ENCODE measurements at regions not wholly inside any gene's neighbourhood (a gene's known extent, or its start where the extent isn't known, plus 50 kb on each side); places are given as distances from the start of the nearest gene placed in this dataset.
A peak's percentile ranks its signal among the peaks of the same experiment; 100 is the strongest.

DNA sequence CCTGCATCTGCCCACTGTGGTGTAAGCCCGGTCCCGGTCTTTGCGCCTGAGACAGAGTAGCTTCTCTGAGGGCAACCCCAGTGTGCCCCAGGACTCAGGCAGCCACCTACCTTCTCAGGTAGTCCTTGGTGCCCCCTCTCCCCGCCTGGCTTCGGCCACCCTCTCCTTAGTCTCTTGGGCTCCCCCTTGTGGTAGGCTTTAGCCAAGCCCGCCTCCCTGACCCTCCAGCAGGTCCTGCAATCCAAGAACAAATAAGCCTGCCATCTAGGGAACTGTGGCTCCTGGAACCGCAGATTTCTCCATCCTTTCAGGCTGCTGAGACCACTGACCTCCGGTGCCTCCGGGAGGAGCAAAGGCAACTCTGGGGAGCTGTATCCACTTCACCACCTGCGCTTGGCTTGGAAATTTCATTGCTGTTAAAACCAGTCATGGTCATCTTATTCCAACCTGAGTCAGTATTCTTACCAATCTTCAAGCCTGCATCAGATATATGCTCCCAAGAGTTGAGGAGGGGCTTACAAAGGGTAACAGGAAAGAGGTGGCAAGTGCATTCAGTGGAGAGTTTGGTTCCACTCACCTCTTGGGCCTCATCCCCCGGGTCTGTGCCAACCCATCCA lies 52.8 kb upstream of the TENM4 start:
- TF ChIP-seq, protein P1, sequence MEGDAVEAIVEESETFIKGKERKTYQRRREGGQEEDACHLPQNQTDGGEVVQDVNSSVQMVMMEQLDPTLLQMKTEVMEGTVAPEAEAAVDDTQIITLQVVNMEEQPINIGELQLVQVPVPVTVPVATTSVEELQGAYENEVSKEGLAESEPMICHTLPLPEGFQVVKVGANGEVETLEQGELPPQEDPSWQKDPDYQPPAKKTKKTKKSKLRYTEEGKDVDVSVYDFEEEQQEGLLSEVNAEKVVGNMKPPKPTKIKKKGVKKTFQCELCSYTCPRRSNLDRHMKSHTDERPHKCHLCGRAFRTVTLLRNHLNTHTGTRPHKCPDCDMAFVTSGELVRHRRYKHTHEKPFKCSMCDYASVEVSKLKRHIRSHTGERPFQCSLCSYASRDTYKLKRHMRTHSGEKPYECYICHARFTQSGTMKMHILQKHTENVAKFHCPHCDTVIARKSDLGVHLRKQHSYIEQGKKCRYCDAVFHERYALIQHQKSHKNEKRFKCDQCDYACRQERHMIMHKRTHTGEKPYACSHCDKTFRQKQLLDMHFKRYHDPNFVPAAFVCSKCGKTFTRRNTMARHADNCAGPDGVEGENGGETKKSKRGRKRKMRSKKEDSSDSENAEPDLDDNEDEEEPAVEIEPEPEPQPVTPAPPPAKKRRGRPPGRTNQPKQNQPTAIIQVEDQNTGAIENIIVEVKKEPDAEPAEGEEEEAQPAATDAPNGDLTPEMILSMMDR (IDR thresholded peaks at IDR 0.05; ENCODE audit: extremely low read depth in 1 of 2, insufficient read depth in 1 of 2, low read depth in 1 of 2, low read length in 2 of 2), result peak; percentile 64 to 79
- TF ChIP-seq POLR2A (IDR thresholded peaks at IDR 0.05; ENCODE audit: low read depth, low read length) (no peak), POLR2AphosphoS5 (IDR thresholded peaks at IDR 0.05; ENCODE audit: insufficient read depth, low read depth, low read length) (no peak), EZH2 (IDR thresholded peaks at IDR 0.05; ENCODE audit: borderline replicate concordance, low read depth, low read length, severe bottlenecking) (no peak), MYC (IDR thresholded peaks at IDR 0.05; ENCODE audit: low read depth, low read length) (no peak)
- TF ChIP-seq, protein P2, sequence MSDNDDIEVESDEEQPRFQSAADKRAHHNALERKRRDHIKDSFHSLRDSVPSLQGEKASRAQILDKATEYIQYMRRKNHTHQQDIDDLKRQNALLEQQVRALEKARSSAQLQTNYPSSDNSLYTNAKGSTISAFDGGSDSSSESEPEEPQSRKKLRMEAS (IDR thresholded peaks at IDR 0.05; ENCODE audit: insufficient read depth, insufficient read length), result no peak
